K562 (cell line): ENCODE measurements at regions not wholly inside any gene's neighbourhood (a gene's known extent, or its start where the extent isn't known, plus 50 kb on each side); places are given as distances from the start of the nearest gene placed in this dataset.

Experiments used
- BDP1 ChIP-seq: IDR thresholded peaks from 3 replicates; pipeline ENCODE4 v1.6.1; 2011; ENCODE audit not compliant: insufficient read length, insufficient read depth
- BRCA1 ChIP-seq, 2 experiments: fragments of 450-650 bp in 1 of 2; sonication (generic) in 1 of 2; formaldehyde crosslinking in 1 of 2; IDR thresholded peaks; 2 replicates each; pipeline versions ENCODE4 v1.5.0 to v1.6.1; 2017 to 2020; ENCODE audit warnings: mild to moderate bottlenecking in 1 of 2, missing genetic modification reagents in 1 of 2
- CBFB ChIP-seq: sonication (generic); formaldehyde crosslinking; IDR thresholded peaks from 2 replicates; pipeline ENCODE4 v1.4.0; 2020; ENCODE audit warnings: mild to moderate bottlenecking, missing genetic modification reagents
- KDM1A ChIP-seq, 2 experiments: fragments of 450-650 bp; IDR thresholded peaks; 2 replicates each; pipeline ENCODE4 v1.6.1; 2016; ENCODE audit warnings: mild to moderate bottlenecking in 2 of 2
- POLR2A ChIP-seq: fragments of 450-650 bp; conservative IDR thresholded peaks from 2 replicates; pipeline ENCODE4 v1.6.1; 2016
- RAD21 ChIP-seq, 2 experiments: fragments of 250-450 bp in 1 of 2; fragments of 450-650 bp in 1 of 2; sonication (Bioruptor Pico) in 1 of 2; formaldehyde crosslinking in 1 of 2; IDR thresholded peaks in 1 of 2; conservative IDR thresholded peaks in 1 of 2; 2 replicates each; pipeline versions ENCODE4 v1.4.0 to v1.8.0; 2020 to 2022; ENCODE audit warnings: mild to moderate bottlenecking in 2 of 2, moderate library complexity in 1 of 2
- RFX5 ChIP-seq: IDR thresholded peaks from 2 replicates; pipeline ENCODE4 v1.6.1; 2011; ENCODE audit warnings: low read depth, mild to moderate bottlenecking, improper control_type of control experiment, low read length
- RNF2 ChIP-seq: sonication (generic); IDR thresholded peaks from 2 replicates; pipeline ENCODE4 v1.6.1; 2016
- ZNF785 ChIP-seq: fragments of 250-450 bp; sonication (Bioruptor Pico); IDR thresholded peaks from 2 replicates; pipeline ENCODE4 v1.4.0; 2020; ENCODE audit warnings: mild to moderate bottlenecking
- TF ChIP-seq, protein P1 (sequence below): fragments of 250-450 bp; sonication (Bioruptor Pico); IDR thresholded peaks from 2 replicates; pipeline ENCODE4 v1.9.0; 2021; ENCODE audit warnings: mild to moderate bottlenecking, inconsistent platforms
- TF ChIP-seq, protein P2 (sequence below), 2 experiments: fragments of 450-650 bp in 1 of 2; sonication (generic) in 1 of 2; formaldehyde crosslinking; conservative IDR thresholded peaks; 2 replicates each; pipeline versions ENCODE4 v1.4.0 to v1.8.1; 2020 to 2022; ENCODE audit warnings: mild to moderate bottlenecking in 1 of 2, missing genetic modification reagents in 1 of 2

DNA sequence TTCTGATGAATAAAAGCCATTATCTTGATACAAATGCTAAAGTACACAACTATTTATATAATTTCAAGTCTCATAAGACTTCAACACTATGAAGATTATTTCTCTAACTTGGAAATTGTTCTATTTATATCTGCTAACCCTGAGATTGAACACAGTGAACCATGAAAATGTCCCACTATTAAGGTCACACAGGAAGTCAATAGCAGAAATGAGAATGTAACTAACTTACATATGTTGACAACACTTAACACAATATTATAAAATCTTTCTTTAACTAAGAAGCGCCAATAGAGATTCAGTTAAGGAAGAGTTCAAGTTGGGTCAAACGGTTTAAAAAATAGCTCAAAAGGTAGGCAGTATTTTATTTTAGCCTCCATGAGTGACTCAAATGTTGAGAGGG lies 551.8 kb upstream of the CBLB start:
- no peak for TF ChIP-seq ZNF785 (CRISPR knock-in tag)
- TF ChIP-seq RFX5, result no peak
- no peak for TF ChIP-seq RNF2
- TF ChIP-seq POLR2A, result no peak
- TF ChIP-seq CBFB, result no peak
- TF ChIP-seq KDM1A (IDR thresholded peaks at IDR 0.05), result no peak
- TF ChIP-seq BRCA1 (IDR thresholded peaks at IDR 0.05), result no peak
- no peak for TF ChIP-seq BRCA1 (CRISPR knock-in tag; IDR thresholded peaks at IDR 0.05)
- TF ChIP-seq, protein P1, sequence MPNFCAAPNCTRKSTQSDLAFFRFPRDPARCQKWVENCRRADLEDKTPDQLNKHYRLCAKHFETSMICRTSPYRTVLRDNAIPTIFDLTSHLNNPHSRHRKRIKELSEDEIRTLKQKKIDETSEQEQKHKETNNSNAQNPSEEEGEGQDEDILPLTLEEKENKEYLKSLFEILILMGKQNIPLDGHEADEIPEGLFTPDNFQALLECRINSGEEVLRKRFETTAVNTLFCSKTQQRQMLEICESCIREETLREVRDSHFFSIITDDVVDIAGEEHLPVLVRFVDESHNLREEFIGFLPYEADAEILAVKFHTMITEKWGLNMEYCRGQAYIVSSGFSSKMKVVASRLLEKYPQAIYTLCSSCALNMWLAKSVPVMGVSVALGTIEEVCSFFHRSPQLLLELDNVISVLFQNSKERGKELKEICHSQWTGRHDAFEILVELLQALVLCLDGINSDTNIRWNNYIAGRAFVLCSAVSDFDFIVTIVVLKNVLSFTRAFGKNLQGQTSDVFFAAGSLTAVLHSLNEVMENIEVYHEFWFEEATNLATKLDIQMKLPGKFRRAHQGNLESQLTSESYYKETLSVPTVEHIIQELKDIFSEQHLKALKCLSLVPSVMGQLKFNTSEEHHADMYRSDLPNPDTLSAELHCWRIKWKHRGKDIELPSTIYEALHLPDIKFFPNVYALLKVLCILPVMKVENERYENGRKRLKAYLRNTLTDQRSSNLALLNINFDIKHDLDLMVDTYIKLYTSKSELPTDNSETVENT, result no peak
- TF ChIP-seq RAD21 (CRISPR knock-in tag; conservative IDR thresholded peaks at IDR 0.05 in 1 of 2, IDR thresholded peaks at IDR 0.05 in 1 of 2), result no peak
- TF ChIP-seq, protein P2, sequence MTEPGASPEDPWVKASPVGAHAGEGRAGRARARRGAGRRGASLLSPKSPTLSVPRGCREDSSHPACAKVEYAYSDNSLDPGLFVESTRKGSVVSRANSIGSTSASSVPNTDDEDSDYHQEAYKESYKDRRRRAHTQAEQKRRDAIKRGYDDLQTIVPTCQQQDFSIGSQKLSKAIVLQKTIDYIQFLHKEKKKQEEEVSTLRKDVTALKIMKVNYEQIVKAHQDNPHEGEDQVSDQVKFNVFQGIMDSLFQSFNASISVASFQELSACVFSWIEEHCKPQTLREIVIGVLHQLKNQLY (CRISPR knock-in tag; conservative IDR thresholded peaks at IDR 0.05), result no peak
- no peak for TF ChIP-seq BDP1
